Peyer's patch (tissue), 4 donors: ENCODE measurements at regions not wholly inside any gene's neighbourhood (a gene's known extent, or its start where the extent isn't known, plus 50 kb on each side); places are given as distances from the start of the nearest gene placed in this dataset.

Experiments
- DNase-seq, 3 donors: peaks; one replicate each; pipeline ENCODE4 v3.0.0-alpha.2; 2017 to 2019
- H3K27ac ChIP-seq, 4 donors: fragments of 200-600 bp; sonication (generic); one replicate each; pipeline ENCODE4 v1.5.1; 2016 to 2019
- H3K27me3 ChIP-seq, 2 donors: fragments of 200-600 bp; sonication (generic); one replicate each; pipeline ENCODE4 v1.5.1; 2019
- H3K36me3 ChIP-seq, 3 donors: fragments of 200-600 bp; sonication (generic); one replicate each; pipeline ENCODE4 v1.5.1; 2016 to 2019
- H3K4me1 ChIP-seq, 4 donors: fragments of 200-600 bp; sonication (generic); one replicate each; pipeline ENCODE4 v1.5.1; 2016 to 2019
- H3K4me3 ChIP-seq, 4 donors: fragments of 200-600 bp; sonication (generic); 1 replicate in 3 of 4; 2 replicates in 1 of 4; pipeline ENCODE4 v1.5.1; 2016 to 2019; ENCODE audit warnings: mild to moderate bottlenecking in 1 of 4
- H3K9me3 ChIP-seq, 4 donors: fragments of 200-600 bp; sonication (generic); one replicate each; pipeline ENCODE4 v1.5.1; 2016 to 2019; ENCODE audit warnings: mild to moderate bottlenecking in 1 of 4
- CTCF ChIP-seq, 6 experiments: fragments of 450-650 bp in 4 of 6; fragments of 200-600 bp in 2 of 6; sonication (generic) in 1 of 6; IDR thresholded peaks; one replicate each; pipeline ENCODE4 v1.5.1; 2017 to 2019; ENCODE audit warnings: antibody characterized with exemption in 6 of 6, mild to moderate bottlenecking in 3 of 6, moderate library complexity in 1 of 6
- POLR2A ChIP-seq, 2 donors: fragments of 450-650 bp; IDR thresholded peaks; one replicate each; pipeline ENCODE4 v1.5.1; 2017; ENCODE audit warnings: antibody characterized with exemption in 2 of 2, mild to moderate bottlenecking in 2 of 2, moderate library complexity in 2 of 2

- DNase-seq: no peak
- TF ChIP-seq POLR2A (IDR thresholded peaks at IDR 0.05) (no peak), CTCF (IDR thresholded peaks at IDR 0.05) (no peak)
- H3K27me3 ChIP-seq: no peaks in the 10 kb centered on the region
- no peaks in the 10 kb centered on the region for H3K9me3 ChIP-seq
- no peak overlapping the region for H3K4me3 ChIP-seq
- no peaks in the 10 kb centered on the region for H3K4me1 ChIP-seq
- H3K36me3 ChIP-seq: no peaks in the 10 kb centered on the region
- H3K27ac ChIP-seq: no peak overlapping the region
These were observed 49.8 kb upstream of the AGPS start for GRCh38 chr2:177342736-177343135.
